Psoas muscle (tissue), 7 donors: ENCODE measurements at regions not wholly inside any gene's neighbourhood (a gene's known extent, or its start where the extent isn't known, plus 50 kb on each side); places are given as distances from the start of the nearest gene placed in this dataset.
"Not testable (repeated sequence)": the region's sequence is repeated elsewhere in the genome, so short reads cannot be mapped to it uniquely, and the experiment has no call there.

Source experiments
- ATAC-seq, 4 donors: fragments of 200-7000 bp; cut with Tn5 transposase; one replicate each; pipeline ENCODE4 v1.9.1; 2020; ENCODE audit warnings: moderate library complexity in 3 of 4, mild to moderate bottlenecking in 2 of 4
- DNase-seq, 2 donors: peaks; one replicate each; pipeline ENCODE4 v3.0.0-alpha.2; 2020
- H3K27ac ChIP-seq: fragments of 200-600 bp; one replicate; pipeline ENCODE4 v1.8.0; 2022
- H3K27me3 ChIP-seq, 3 donors: fragments of 200-600 bp in 1 of 3; one replicate each; pipeline versions ENCODE4 v1.6.1 to v1.8.0; 2013 to 2022; ENCODE audit warnings: low read length in 2 of 3, mild to moderate bottlenecking in 2 of 3, moderate library complexity in 1 of 3; ENCODE audit not compliant: insufficient read depth in 3 of 3
- H3K36me3 ChIP-seq, 2 donors: fragments of 200-600 bp in 1 of 2; one replicate each; pipeline versions ENCODE4 v1.6.1 to v1.8.0; 2013 to 2022; ENCODE audit warnings: low read depth in 1 of 2, mild to moderate bottlenecking in 1 of 2, moderate library complexity in 1 of 2; ENCODE audit not compliant: insufficient read depth in 1 of 2
- H3K4me1 ChIP-seq: fragments of 200-600 bp; one replicate; pipeline ENCODE4 v1.8.0; 2022
- H3K4me3 ChIP-seq: fragments of 200-600 bp; one replicate; pipeline ENCODE4 v1.8.0; 2022; ENCODE audit warnings: mild to moderate bottlenecking
- H3K9me3 ChIP-seq: fragments of 200-600 bp; one replicate; pipeline ENCODE4 v1.8.0; 2022
- CTCF ChIP-seq: fragments of 200-600 bp; IDR thresholded peaks from one replicate; pipeline ENCODE4 v1.8.0; 2022; ENCODE audit warnings: antibody characterized with exemption
- WGBS, 3 donors: extraction: QIAGEN DNeasy Blood & Tissue Kit; methylation state at CpG; one replicate each; pipeline versions ENCODE4 v1.1.6 to v1.1.7; 2013; 5-methylcytosine and 5-hydroxymethylcytosine counted together
- intact Hi-C, 2 donors: fragments of 100-400 bp; cut with DNase I; formaldehyde crosslinking; loops; one replicate each; pipeline versions ENCODE4 v1.11.0 to v1.14.2; 2022
- donor health status: healthy with polysubstance abuse.
- donor health status: DM: no; HTN: no; CAD: no; lungs with moderate emphysema.
- donor health status: Bipolar disorder and iron deficiency.
- donor health status: healthy.
- donor health status: DM: yes; HTN: yes; CAD: no.
- donor health status: DM: no; HTN: no; CAD: no.
- donor health status: DM: yes; HTN: yes; CAD: no.

DNA sequence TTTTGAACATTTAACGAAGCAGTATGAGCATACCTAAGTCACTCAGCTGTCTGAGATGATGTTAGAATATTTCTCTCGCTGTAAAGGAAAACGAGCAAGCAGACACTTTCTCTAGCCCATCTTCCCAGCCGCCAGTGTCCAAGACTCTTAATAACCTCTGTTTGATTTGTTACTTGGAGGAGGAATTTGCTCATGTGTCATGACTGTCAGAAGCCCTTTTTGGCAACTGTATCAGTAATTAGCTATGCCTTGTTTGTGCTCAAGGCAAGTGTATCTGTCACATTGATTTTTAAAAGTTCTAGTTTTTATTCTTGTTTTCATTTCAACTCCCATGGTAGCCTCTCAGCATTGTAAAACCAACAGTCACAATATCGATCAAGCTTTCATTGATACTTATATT is 828.4 kb upstream of the SLC10A2 start:
- no peaks in the 10 kb centered on the region for H3K4me1 ChIP-seq
- no peak overlapping the region for H3K4me3 ChIP-seq
- WGBS, 3 donors: 70 to 81% (median 74%) methylated on average over 5 of the region's 5 CpGs
- intact Hi-C loops: no loop called here
- H3K36me3 ChIP-seq: no peaks in the 10 kb centered on the region
- no peak for TF ChIP-seq CTCF
- no peaks in the 10 kb centered on the region for H3K9me3 ChIP-seq
- H3K27ac ChIP-seq: no peak overlapping the region
- DNase-seq (no peak), ATAC-seq (no peak)
- no peaks in the 10 kb centered on the region for H3K27me3 ChIP-seq

DNA sequence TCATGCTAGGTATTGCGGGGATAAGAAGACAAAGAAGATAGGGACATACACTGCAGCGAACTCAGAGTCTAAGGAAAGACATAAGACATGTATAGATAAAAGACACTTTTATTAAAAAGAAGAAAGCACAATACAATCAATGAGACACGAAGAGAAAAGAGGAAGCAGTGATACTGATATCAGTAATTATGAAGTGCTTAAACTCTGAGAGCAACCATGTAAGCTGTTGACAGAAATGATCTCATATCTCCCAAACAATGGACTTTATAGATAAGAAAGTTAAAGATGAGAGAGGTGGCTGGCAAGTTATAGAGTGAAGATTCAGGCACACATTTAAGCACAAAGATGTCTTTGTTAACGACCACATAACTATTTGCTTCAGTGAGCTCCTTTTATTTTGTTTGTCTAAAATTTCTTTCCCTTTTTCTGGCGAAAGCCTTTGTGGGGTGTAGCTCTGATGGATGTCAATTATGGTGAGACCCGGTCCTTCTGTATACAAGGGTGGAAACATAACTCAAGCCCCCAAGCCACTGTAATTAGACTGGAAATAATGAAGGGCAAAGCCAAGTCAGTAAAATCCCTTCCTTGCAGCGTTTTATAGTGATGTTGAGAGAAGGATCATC is 818.0 kb upstream of the SLC10A2 start:
- H3K4me3 ChIP-seq: no peak overlapping the region
- H3K36me3 ChIP-seq: no peaks in the 10 kb centered on the region
- no peaks in the 10 kb centered on the region for H3K4me1 ChIP-seq
- H3K27ac ChIP-seq: peak overlapping the region; percentile 13
- intact Hi-C loops: loop anchor here in 1 of 2 donors (10.0 kb wide), 1 partner anchor 691 kb away; no protein-coding TSS in a partner anchor
- ATAC-seq (no peak), DNase-seq (no peak)
- H3K9me3 ChIP-seq: no peaks in the 10 kb centered on the region
- no peaks in the 10 kb centered on the region for H3K27me3 ChIP-seq
- WGBS, 3 donors: 81 to 83% (median 82%) methylated on average over 7 of the region's 7 CpGs
- no peak for TF ChIP-seq CTCF

GRCh38 chr13:103883698-103884097 is 817.5 kb upstream of the SLC10A2 start:
- no peaks in the 10 kb centered on the region for H3K9me3 ChIP-seq
- H3K36me3 ChIP-seq: no peaks in the 10 kb centered on the region
- peak overlapping the region; percentile 27 for H3K4me3 ChIP-seq
- intact Hi-C loops: loop anchor here in 1 of 2 donors (10.0 kb wide), 1 partner anchor 691 kb away; no protein-coding TSS in a partner anchor
- TF ChIP-seq CTCF: no peak
- ATAC-seq (peak in 1 of 4 donors; percentile 57), DNase-seq (no peak)
- H3K4me1 ChIP-seq: no peaks in the 10 kb centered on the region
- peak overlapping the region; percentile 24 for H3K27ac ChIP-seq
- H3K27me3 ChIP-seq: no peaks in the 10 kb centered on the region
- 68 to 80% (median 77%) methylated on average over 8 of the region's 8 CpGs for WGBS, 3 donors

DNA sequence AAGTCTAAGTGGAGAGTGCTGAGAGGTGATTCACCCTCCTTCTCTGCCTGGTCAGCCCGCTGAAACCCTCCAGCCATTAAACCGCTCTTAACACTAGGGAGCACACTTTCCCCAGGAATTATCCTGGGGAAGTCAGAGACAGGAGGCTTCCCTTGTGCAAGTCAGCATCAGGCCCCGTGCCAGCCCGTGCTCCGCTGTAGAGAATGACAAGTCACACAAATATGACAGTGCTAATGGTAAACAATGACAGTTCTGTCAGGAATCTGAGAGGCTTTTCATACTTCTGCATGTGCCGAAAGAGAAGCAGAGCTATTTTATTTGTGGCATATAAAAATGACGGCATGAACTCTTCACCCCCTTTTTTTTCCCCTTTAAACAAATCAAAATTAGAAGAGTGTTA is 816.9 kb upstream of the SLC10A2 start:
- peak overlapping the region; percentile 24 for H3K27ac ChIP-seq
- no peaks in the 10 kb centered on the region for H3K9me3 ChIP-seq
- ATAC-seq (peak; percentile 96 to 100 (median 100)), DNase-seq (peak; percentile 79 to 93)
- no peaks in the 10 kb centered on the region for H3K36me3 ChIP-seq
- 1 to 2% (median 1%) methylated on average over 7 of the region's 7 CpGs for WGBS, 3 donors
- intact Hi-C loops: loop anchor here in 1 of 2 donors (10.0 kb wide), 1 partner anchor 692 kb away; no protein-coding TSS in a partner anchor
- no peaks in the 10 kb centered on the region for H3K4me1 ChIP-seq
- peak overlapping the region; percentile 27 for H3K4me3 ChIP-seq
- no peaks in the 10 kb centered on the region for H3K27me3 ChIP-seq
- TF ChIP-seq CTCF: peak; percentile 57

DNA sequence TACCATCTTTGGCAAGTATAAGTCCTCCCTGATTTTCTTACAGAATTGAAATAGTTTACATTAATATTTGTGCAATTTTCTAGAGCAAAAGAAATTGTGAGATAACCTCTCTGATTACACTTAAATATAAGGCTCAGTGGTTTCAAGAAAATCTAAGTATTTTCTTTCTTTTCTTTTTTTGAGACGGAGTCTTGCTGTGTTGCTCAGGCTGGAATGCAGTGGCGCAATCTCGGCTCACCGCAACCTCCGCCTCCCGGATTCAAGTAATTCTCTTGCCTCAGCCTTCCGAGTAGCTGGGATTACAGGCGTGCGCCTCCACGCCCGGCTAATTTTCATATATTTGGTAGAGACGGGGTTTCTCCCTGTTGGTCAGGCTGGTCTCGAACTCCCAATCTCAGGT is 813.9 kb upstream of the SLC10A2 start:
- H3K27ac ChIP-seq, DNase-seq, ATAC-seq, H3K27me3 ChIP-seq, H3K4me3 ChIP-seq, H3K9me3 ChIP-seq, H3K4me1 ChIP-seq, H3K36me3 ChIP-seq: not testable (repeated sequence)
- WGBS, 3 donors: 95% methylated on average over 13 of the region's 13 CpGs
- intact Hi-C loops: loop anchor here in 1 of 2 donors (10.0 kb wide), 1 partner anchor 695 kb away; no protein-coding TSS in a partner anchor
